Brain microvascular endothelial cell (primary cell): ENCODE measurements at regions not wholly inside any gene's neighbourhood (a gene's known extent, or its start where the extent isn't known, plus 50 kb on each side); places are given as distances from the start of the nearest gene placed in this dataset.

Source experiments
- DNase-seq: peaks from one replicate; pipeline ENCODE4 v3.0.0-alpha.2; 2020
- H3K27ac ChIP-seq: fragments of 250-450 bp; sonication (Bioruptor Pico); 2 replicates; pipeline ENCODE4 v1.5.1; 2020; ENCODE audit warnings: mild to moderate bottlenecking, moderate library complexity
- H3K27me3 ChIP-seq: fragments of 250-450 bp; sonication (Bioruptor Pico); replicated peaks from 2 replicates; pipeline ENCODE4 v1.5.1; 2020; ENCODE audit warnings: mild to moderate bottlenecking
- H3K36me3 ChIP-seq: fragments of 250-450 bp; sonication (Bioruptor Pico); replicated peaks from 2 replicates; pipeline ENCODE4 v1.5.1; 2020; ENCODE audit warnings: mild to moderate bottlenecking
- H3K4me3 ChIP-seq: 2 replicates; pipeline ENCODE4 v1.5.1; 2011; ENCODE audit warnings: low read depth, mild to moderate bottlenecking, control low read depth, low read length, moderate library complexity
- in situ Hi-C: cut with HindIII; loops from 2 replicates; pipeline ENCODE4 v1.10.0; 2017; ENCODE audit warnings: low sequenced_read_pairs, low pct_ligation_motif_present
- TF ChIP-seq, protein P1 (sequence below): IDR thresholded peaks from 2 replicates; pipeline ENCODE4 v1.5.1; 2011; ENCODE audit warnings: low read depth, mild to moderate bottlenecking, moderate library complexity, low read length, control low read depth, inconsistent platforms; ENCODE audit errors: missing control alignments

- no peak overlapping the region for H3K4me3 ChIP-seq
- no peak overlapping the region for H3K27ac ChIP-seq
- H3K36me3 ChIP-seq, result no peaks in the 10 kb centered on the region
- DNase-seq, result no peak
- no peaks in the 10 kb centered on the region for H3K27me3 ChIP-seq
- in situ Hi-C loops, result no loop called here
- TF ChIP-seq, protein P1, sequence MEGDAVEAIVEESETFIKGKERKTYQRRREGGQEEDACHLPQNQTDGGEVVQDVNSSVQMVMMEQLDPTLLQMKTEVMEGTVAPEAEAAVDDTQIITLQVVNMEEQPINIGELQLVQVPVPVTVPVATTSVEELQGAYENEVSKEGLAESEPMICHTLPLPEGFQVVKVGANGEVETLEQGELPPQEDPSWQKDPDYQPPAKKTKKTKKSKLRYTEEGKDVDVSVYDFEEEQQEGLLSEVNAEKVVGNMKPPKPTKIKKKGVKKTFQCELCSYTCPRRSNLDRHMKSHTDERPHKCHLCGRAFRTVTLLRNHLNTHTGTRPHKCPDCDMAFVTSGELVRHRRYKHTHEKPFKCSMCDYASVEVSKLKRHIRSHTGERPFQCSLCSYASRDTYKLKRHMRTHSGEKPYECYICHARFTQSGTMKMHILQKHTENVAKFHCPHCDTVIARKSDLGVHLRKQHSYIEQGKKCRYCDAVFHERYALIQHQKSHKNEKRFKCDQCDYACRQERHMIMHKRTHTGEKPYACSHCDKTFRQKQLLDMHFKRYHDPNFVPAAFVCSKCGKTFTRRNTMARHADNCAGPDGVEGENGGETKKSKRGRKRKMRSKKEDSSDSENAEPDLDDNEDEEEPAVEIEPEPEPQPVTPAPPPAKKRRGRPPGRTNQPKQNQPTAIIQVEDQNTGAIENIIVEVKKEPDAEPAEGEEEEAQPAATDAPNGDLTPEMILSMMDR, result no peak
These were observed 1056.7 kb downstream of the STIM2 start for GRCh38 chr4:27917381-27917780.

- no peak overlapping the region for H3K27ac ChIP-seq
- DNase-seq, result peak; percentile 75
- H3K36me3 ChIP-seq, result no peaks in the 10 kb centered on the region
- TF ChIP-seq, protein P1, result no peak
- in situ Hi-C loops, result no loop called here
- no peak overlapping the region for H3K4me3 ChIP-seq
- no peaks in the 10 kb centered on the region for H3K27me3 ChIP-seq
These were observed 1060.6 kb downstream of the STIM2 start for GRCh38 chr4:27921231-27921630.

DNA sequence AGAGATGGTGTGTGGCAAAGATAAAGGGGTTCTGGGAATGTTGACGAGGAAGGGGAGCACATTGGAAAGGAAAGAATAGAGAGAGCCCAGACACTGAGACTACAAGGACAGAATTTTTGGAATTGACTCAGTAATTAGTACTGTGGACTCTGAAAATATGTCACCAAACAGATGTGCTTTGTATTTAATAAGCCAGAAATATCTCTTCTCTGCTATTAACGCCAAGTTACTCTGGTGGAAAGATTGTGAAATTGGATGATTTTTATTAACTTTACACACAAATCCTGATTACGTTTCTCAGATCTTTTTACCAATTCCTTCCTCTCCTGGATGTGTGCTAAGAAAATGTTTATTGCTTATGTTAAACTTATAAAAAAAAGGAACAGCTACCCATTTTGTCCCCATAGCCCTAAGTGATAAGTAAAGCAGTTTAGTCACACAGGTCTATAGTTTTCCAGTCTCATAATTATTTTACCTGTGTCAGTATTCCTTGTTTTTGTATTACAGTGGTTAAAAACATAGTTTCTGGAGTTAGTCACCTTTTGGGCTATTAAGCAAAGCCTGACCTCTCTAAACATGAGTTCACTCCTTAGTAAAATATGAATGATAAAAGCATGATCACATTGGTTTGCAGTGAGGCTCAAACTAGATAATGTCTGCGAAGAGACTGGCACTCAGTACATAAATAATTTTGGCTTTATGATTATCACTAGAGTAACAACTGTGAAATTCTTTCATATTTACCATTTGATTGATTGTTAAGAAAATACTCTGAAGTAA lies 1068.3 kb downstream of the STIM2 start:
- no peak for DNase-seq
- TF ChIP-seq, protein P1, result no peak
- in situ Hi-C loops, result no loop called here
- Histone ChIP-seq H3K36me3 (no peaks in the 10 kb centered on the region), H3K27ac (no peak overlapping the region), H3K27me3 (no peaks in the 10 kb centered on the region), H3K4me3 (no peak overlapping the region)

DNA sequence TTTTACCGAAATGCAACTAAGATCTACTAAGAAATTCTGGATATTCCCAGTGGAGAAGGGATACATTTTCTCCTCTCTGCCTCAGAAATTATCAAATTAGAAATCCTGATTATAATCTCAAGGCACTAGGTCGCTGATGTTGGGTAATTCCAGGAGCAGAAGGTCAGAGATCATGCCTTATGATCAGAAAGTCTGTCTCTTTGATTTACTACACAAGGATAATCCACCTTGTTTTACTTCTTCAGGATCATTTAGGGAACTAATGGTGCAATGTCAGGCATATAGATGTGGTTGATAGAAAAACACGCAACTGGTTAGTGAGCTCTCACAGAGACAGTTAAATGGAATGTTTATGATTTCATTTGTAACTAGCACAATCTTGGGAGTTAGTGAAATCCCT lies 1069.7 kb downstream of the STIM2 start:
- in situ Hi-C loops, result no loop called here
- H3K27ac ChIP-seq, result no peak overlapping the region

GRCh38 chr4:27930976-27931375 lies 1070.3 kb downstream of the STIM2 start:
- Histone ChIP-seq H3K36me3 (no peaks in the 10 kb centered on the region), H3K27me3 (no peaks in the 10 kb centered on the region), H3K27ac (no peak overlapping the region), H3K4me3 (no peak overlapping the region)
- DNase-seq, result no peak
- in situ Hi-C loops, result no loop called here
- TF ChIP-seq, protein P1, result no peak

More for the DNA sequence above, 1069.7 kb downstream of the STIM2 start:
- TF ChIP-seq, protein P1, result no peak
- H3K4me3 ChIP-seq, result no peak overlapping the region
- H3K36me3 ChIP-seq, result no peaks in the 10 kb centered on the region
- H3K27me3 ChIP-seq, result no peaks in the 10 kb centered on the region
- no peak for DNase-seq

DNA sequence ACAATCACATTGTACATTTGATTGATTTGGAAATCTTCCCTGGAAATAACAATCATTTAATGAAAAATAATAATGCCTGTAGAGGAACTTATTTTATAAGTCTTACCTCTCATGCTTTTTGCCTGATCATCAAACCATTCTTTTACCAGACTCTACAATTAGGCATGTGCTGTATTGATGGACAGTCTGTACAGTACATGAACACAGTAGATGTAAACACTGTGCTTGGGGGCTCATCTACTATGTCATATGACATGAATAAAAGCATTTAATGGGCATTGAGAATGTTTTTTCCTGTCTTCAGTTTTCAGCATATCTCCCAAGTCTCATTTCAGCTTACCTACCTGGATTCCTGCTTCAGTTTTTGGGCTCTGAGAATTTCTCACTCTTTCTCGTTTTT lies 1070.9 kb downstream of the STIM2 start:
- Histone ChIP-seq H3K27me3 (no peaks in the 10 kb centered on the region), H3K27ac (no peak overlapping the region), H3K4me3 (no peak overlapping the region), H3K36me3 (no peaks in the 10 kb centered on the region)
- TF ChIP-seq, protein P1, result no peak
- DNase-seq, result no peak
- in situ Hi-C loops, result no loop called here
